Panc1 (cell line): ENCODE measurements at regions not wholly inside any gene's neighbourhood (a gene's known extent, or its start where the extent isn't known, plus 50 kb on each side); places are given as distances from the start of the nearest gene placed in this dataset.
A peak's percentile ranks its signal among the peaks of the same experiment; 100 is the strongest.

Experiments used
- ATAC-seq: fragments of 200-7000 bp; cut with Tn5 transposase; 2 replicates; pipeline ENCODE4 v1.9.1; 2020; ENCODE audit warnings: mild to moderate bottlenecking, moderate library complexity
- BruUV-seq: library from RNA; stranded (reverse); fragments of 400-500 nt; replicated peaks from 2 replicates; lab custom pipeline; 2021; lab: Mats Ljungman, UMichigan
- CTCF ChIA-PET: fragments of 300-600 bp; sonication (Branson Sonifier 250); formaldehyde crosslinking; loops from one replicate; lab custom pipeline; 2022; ENCODE audit warnings: antibody characterized with exemption; lab: Charles Lee
- POLR2A ChIA-PET: fragments of 300-600 bp; sonication (Branson Sonifier 250); formaldehyde crosslinking; loops from one replicate; lab custom pipeline; 2022; ENCODE audit warnings: antibody characterized with exemption; lab: Charles Lee
- DNase-seq: peaks from one replicate; pipeline ENCODE4 v3.0.0-alpha.2; 2010; ENCODE audit warnings: low read depth, low spot score
- H3K27ac ChIP-seq: 2 replicates; pipeline ENCODE4 v1.5.1; 2011; ENCODE audit warnings: mild to moderate bottlenecking, low read length, inconsistent platforms
- H3K27me3 ChIP-seq: fragments of 200-500 bp; sonication (Bioruptor generic); 2 replicates; pipeline ENCODE4 v1.6.0; 2014; ENCODE audit warnings: low read length, inconsistent platforms; ENCODE audit not compliant: control insufficient read depth, insufficient read depth
- H3K36me3 ChIP-seq: fragments of 200-500 bp; sonication (Bioruptor generic); 2 replicates; pipeline ENCODE4 v1.5.1; 2014; ENCODE audit warnings: inconsistent platforms, mild to moderate bottlenecking, low read length, moderate library complexity; ENCODE audit not compliant: control insufficient read depth, insufficient read depth
- H3K4me1 ChIP-seq: 2 replicates; pipeline ENCODE4 v1.5.1; 2011; ENCODE audit warnings: inconsistent platforms, mild to moderate bottlenecking, low read length, moderate library complexity; ENCODE audit not compliant: control insufficient read depth, insufficient read depth
- H3K4me3 ChIP-seq, 2 experiments: 2 replicates each; pipeline ENCODE4 v1.5.1; 2011 to 2012; ENCODE audit warnings: low read depth in 2 of 2, low read length in 2 of 2, mild to moderate bottlenecking in 2 of 2, inconsistent platforms in 1 of 2, moderate library complexity in 1 of 2
- H3K9me3 ChIP-seq: fragments of 200-500 bp; sonication (Bioruptor generic); 2 replicates; pipeline ENCODE4 v1.5.1; 2014; ENCODE audit warnings: low read depth, mild to moderate bottlenecking, inconsistent platforms, low read length, moderate library complexity; ENCODE audit not compliant: control insufficient read depth, insufficient read depth
- CTCF ChIP-seq: fragments of 450-650 bp; IDR thresholded peaks from 2 replicates; pipeline ENCODE4 v1.5.1; 2017; ENCODE audit warnings: mild to moderate bottlenecking
- POLR2AphosphoS5 ChIP-seq: IDR thresholded peaks from 2 replicates; pipeline ENCODE4 v1.6.1; 2012; ENCODE audit warnings: mild to moderate bottlenecking, low read depth, low read length, moderate library complexity
- REST ChIP-seq, 2 experiments: IDR thresholded peaks; 2 replicates each; pipeline ENCODE4 v1.6.1; 2011 to 2012; ENCODE audit warnings: low read depth in 2 of 2, control low read depth in 1 of 2, low read length in 1 of 2, mild to moderate bottlenecking in 1 of 2, moderate library complexity in 1 of 2; ENCODE audit not compliant: insufficient read depth in 1 of 2
- SIN3A ChIP-seq: IDR thresholded peaks from 2 replicates; pipeline ENCODE4 v1.6.1; 2012; ENCODE audit warnings: low read depth, mild to moderate bottlenecking, low read length, moderate library complexity, borderline replicate concordance; ENCODE audit not compliant: insufficient read depth
- TCF7L2 ChIP-seq: IDR thresholded peaks from 2 replicates; pipeline ENCODE4 v1.6.1; 2011; ENCODE audit warnings: mild to moderate bottlenecking, low read depth, low read length, inconsistent platforms
- in situ Hi-C: cut with HindIII; loops from 2 replicates; pipeline ENCODE4 v1.10.0; 2016; ENCODE audit warnings: low sequenced_read_pairs, low pct_unique_long_range_greater_than_20kb
- intact Hi-C: fragments of 100-400 bp; cut with micrococcal nuclease; formaldehyde crosslinking; loops from one replicate; pipeline ENCODE4 v1.10.0; 2022; ENCODE audit not compliant: unreplicated experiment

- ATAC-seq: no peak
- Histone ChIP-seq H3K36me3 (no peaks in the 10 kb centered on the region; the same call in 1 of the 2 replicates), H3K4me3 (no peak overlapping the region), H3K27me3 (no peaks in the 10 kb centered on the region), H3K4me1 (peaks cover 35% of the 10 kb centered on the region), H3K27ac (peak overlapping the region; percentile 67; the same call in 1 of the 2 replicates), H3K9me3 (no peaks in the 10 kb centered on the region)
- POLR2A ChIA-PET: no interaction called here
- in situ Hi-C loops: no loop called here
- CTCF ChIA-PET: no interaction called here
- no peak for TF ChIP-seq POLR2AphosphoS5
- no peak for TF ChIP-seq CTCF
- TF ChIP-seq REST (IDR thresholded peaks at IDR 0.05; ENCODE audit: insufficient read depth in 1 of 2, low read depth in 2 of 2, low read length in 1 of 2): no peak
- TF ChIP-seq TCF7L2: no peak
- TF ChIP-seq SIN3A: no peak
- BruUV-seq: no TSS peak
- intact Hi-C loops: no loop called here
- DNase-seq: no peak
Observed at GRCh38 chr21:33969581-33969980, 54.0 kb upstream of the ATP5PO start.

- intact Hi-C loops: no loop called here
- ATAC-seq (no peak), DNase-seq (no peak)
- POLR2A ChIA-PET: no interaction called here
- no peaks in the 10 kb centered on the region for H3K9me3 ChIP-seq
- H3K36me3 ChIP-seq: no peaks in the 10 kb centered on the region; the same call in 1 of the 2 replicates
- no peaks in the 10 kb centered on the region for H3K27me3 ChIP-seq
- BruUV-seq: no TSS peak
- CTCF ChIA-PET: no interaction called here
- H3K4me1 ChIP-seq: peaks cover 35% of the 10 kb centered on the region
- no peak for TF ChIP-seq REST (IDR thresholded peaks at IDR 0.05; ENCODE audit: insufficient read depth in 1 of 2, low read depth in 2 of 2, low read length in 1 of 2)
- no peak for TF ChIP-seq TCF7L2
- no peak for TF ChIP-seq CTCF
- TF ChIP-seq SIN3A: no peak
- TF ChIP-seq POLR2AphosphoS5: no peak
- H3K4me3 ChIP-seq: no peak overlapping the region
- in situ Hi-C loops: no loop called here
- peak overlapping the region; percentile 67; the same call in 1 of the 2 replicates for H3K27ac ChIP-seq
Observed at GRCh38 chr21:33968995-33969348, 53.4 kb upstream of the ATP5PO start.
